ENCODE measurements at regions not wholly inside any gene's neighbourhood (a gene's known extent, or its start where the extent isn't known, plus 50 kb on each side); places are given as distances from the start of the nearest gene placed in this dataset.
"Not testable (repeated sequence)": the region's sequence is repeated elsewhere in the genome, so short reads cannot be mapped to it uniquely, and the experiment has no call there.

DNA sequence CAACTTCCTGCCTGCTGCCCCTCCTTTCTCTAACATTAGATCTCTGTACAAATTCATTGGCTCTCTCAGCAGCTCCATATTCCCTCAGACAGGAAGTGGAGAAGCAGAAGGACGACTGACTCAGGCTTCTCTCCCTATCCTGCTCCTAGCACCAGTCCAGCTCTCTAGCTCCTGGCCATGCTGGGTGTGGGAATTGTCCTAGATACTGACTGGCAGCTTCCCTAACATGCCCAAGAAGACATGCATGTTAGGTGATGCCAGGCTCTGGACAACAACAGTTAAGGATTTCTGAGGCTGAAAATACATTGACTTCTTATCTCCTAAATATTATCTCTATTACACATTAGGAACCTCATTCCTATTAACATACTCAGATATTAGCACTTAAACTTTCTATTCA is 292.9 kb downstream of the IKZF2 start:
- DNase-seq, result no peak

DNA sequence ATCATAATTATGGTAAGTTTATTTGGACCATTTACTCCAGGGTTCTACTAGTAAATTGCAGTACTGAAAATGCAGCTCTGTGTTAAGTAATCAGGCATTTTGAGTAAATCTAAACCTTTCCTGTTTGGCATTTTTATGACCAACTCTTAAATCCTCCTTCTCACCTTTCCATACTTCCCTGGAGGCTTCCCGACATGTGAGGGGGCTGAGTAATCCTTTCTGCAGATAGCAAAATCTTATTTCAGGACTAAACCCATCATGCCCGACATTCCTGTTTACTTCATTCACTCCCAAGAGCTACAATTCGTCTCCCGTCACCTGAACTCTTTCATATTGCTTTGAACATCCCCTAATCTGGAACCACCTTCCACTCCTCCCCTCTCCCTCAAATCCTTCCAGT is 296.6 kb downstream of the IKZF2 start:
- DNase-seq, result no peak

DNA sequence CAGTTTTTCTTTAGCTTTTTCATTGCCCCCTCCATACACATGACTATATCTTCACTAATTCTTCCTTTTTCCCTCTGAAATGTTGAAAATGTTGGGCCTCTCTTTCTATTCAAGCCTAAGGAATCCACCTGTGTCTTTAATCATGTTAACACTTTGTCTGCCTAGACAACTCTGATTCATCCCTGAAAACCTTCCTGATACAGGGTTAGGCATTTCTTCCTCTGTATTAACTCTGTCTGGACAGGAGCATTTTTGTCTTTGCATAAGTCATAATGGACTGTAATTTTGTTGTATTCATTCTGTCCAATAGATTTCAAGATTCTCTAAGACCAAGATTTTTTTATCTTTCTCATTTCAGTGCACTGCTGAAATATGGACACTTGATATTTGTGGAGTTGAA is 297.3 kb downstream of the IKZF2 start:
- no peak for DNase-seq

DNA sequence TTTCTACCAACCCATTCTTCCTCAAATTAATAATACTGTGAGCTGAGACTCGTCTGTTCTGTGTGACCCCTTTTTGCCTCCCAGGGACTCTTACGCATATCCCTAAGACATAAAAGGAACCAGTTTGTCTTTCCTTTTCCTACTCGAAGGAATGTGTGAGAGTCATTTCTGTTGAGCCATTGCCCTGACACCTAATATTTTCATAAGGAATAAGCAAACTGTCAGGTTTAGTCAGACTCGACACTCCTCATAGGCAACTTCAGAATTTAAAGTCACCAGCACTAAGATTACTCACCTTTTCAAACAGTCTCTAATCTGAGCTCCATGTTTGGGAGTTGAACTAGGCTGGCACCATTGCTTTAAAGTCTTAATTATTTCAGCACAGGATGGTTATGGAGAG is 305.5 kb downstream of the IKZF2 start:
- no peak for DNase-seq

DNA sequence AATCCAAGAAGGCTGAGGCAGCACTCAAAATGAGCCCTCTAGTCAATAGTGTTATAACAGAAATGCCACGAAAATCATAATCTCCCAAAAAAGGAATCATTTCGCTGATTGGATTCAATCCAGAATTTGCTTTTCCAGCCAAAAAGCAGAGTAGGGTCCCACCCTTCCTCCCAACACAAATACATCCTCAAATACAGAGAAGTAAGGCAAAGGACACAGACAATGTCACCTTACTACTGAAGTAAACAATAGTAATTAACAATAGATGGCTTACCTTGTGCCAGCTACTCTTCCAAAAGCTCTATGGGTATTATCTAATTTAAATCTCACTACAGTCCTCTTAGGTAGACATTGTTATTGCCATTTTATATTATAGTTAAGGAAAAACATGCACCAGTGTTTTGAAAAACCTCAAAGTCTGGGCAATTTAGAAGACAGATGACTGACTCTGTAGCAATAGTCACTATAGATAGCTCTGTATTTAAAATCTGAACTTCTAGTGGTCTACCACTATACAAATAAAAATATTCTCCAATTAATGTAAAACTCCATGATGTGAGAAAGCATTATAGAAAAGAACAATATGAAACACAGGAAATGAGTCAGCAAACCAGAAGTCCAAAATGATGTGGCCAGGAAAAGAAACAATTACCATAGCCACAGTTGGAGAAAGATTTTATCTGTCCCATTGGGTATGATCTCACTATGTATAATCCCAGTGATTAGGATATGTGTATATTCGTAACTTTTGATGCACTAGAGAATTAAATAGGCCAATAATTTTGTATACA is 305.0 kb upstream of the ERBB4 start:
- no peak for DNase-seq

DNA sequence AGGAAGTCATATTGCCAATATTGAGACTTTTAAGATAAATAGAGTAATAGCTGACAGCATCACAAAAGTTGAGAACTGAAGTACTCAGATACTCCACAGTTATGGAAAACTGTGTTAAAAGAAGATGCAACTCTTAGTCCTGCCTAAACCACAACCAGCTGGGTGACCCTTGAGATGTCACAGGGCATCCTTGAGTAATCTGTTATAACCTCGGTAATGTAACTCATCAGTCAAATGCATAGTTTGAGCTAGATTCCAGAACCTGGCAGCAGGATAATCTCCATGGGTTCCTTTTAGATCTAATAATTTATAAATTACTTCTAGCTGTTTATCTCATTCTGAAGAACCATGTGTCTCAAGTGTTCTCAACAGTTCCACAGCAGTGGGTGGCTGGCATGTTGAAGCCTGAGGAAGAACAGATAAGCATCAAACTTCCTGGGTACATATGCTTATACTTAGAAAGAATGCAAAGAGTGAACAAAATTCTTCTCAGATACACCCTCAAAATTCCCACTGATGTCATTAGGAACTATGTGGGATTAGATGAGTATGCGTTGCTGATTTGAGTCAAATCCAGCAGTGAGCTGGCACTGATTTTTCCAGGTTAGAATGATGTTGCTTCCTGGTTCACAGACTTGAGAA is 304.1 kb upstream of the ERBB4 start:
- DNase-seq, result no peak

DNA sequence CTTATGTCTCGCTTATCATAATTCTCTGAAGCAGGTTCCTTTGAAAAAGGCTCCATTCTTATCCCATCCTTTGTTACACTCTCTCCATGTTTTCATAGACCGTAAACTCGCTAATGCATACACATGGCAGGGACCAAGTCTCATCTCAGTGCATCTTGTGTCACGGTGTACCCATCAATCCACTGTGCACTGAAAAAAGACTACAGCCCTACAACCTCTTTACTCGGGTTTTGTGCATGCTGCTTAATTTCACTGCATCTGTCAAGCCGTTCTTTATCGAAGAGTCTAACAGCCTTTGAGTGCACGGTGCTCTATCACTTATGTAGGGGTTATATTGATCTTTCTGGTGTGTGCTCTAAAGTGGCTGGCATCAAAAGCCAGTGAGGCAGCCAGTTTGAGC is 302.9 kb upstream of the ERBB4 start:
- no peak for DNase-seq

DNA sequence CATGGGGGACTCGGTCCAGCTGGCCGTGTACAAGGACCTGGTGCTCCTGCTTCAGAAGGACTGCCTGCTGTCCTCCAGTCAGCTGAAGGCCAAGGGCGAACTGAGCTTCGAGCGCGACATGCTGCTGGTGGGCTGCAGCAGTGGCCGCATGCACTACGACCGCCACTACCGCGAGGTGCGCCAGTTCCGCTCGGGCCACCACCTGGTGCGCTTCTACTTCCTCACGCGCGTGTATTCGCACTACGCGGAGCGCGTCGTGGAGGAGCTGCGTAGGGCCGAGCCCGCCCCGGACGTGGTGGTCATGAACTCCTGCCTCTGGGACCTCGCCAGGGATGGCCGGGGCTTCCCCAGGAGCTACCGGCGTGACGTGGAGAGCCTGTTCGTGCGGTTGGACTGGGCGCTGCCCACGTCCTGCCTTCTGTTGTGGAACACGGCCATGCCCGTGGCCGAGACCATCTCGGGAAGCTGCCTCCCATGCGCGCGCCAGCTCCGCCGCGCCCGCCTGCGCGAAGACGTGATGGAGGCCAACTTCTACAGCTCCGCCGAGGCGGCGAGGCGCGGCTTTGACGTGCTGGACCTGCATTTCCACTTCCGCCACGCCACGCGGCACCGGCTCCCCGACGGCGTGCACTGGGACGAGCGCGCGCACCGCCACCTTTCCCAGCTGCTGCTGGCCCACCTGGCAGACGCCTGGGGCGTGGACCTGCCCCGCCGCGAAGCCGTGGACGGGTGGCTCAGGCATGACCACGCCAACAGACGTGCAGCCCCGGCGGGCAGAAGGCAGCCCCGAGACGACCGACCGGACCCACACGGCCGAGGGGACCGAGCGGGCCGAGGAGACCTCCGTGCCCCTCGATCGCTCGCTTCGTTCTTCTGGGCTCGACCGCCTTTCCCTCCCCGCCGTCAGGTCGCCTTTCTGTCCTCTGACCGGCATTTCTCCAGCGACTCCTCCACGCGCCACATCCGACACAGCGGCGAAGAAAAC is 293.9 kb upstream of the ERBB4 start:
- no peak for DNase-seq

DNA sequence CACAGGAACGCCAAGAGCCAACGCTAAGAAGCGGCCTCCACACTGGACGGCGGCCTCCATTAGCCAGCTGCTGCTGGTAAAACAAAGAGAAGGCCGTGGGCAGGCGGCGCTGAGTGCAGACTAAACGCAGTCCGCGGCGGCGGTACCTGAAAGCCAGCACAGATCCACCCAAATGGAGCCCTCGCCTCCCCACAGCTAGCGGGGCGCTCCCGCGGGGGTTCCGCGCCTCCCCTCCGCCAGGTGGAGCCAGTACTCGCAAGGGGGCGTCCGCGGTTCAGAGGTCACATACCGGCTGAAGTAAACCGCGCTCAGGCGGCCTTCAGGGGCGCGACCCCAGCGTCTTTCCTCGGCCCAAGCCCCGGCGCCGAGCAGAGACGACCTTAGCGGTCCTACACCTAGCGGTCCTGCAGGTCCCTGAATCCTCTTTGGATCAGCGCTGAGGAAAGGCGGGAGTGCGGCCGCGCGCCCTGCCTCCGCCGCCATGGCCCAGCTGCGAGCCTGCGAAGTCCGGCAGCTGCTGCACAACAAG is 293.1 kb upstream of the ERBB4 start:
- no peak for DNase-seq

DNA sequence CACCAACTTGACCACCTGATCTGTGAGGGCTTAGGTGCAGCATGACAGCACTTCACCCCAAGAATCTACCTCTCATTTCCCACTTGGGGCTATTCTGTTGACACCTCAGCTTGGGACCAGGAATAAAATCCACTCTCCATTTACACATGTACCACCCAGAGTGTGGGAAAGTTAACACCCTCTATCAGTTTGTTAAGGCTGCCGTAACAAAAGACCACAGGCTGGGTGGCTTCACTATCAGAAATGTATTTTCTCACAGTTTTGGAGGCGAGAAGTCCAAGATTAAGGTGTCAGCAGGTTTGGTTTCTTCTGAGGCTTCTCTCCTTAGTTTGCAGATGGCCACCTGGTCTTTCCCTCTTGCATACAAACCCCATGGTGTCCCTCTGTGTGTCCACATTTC is 277.7 kb upstream of the ERBB4 start:
- no peak for DNase-seq

DNA sequence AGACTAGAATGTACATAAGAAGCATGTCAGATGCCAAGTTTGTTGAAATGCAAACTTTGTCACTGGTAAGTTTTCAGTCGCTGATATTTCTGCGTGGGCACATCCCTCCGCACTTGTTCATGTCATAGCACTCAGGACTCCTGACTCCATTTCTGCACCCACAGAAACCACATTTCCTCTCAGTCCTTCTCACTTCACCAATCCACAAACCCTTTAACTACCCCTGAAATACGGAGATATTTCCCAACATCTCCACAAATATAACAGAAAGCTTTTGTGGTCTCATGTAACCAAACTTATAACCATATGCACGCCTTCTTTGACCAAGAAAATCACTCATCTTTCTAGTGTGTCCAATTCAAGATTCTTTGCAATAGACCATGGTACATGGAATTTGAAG is 276.9 kb upstream of the ERBB4 start:
- DNase-seq, result peak; percentile 6

DNA sequence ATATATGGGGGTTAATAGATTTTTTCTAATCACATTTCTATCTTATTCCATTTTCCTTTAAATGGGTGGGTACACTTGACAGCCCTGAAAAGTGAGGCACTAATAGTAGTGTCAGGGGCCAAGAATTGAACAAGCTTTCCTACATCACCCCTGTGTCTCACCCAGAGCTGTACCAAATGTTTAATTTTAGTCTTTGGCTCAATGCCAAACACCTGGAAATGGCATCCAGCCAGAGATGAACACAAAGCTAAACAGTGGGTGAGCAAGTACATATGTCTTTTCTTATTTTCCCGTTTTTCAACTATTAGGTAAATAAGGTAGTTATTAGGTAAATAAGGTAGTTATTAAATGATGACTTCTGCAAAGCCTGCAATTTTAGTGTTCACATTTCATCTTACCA is 276.3 kb upstream of the ERBB4 start:
- no peak for DNase-seq

DNA sequence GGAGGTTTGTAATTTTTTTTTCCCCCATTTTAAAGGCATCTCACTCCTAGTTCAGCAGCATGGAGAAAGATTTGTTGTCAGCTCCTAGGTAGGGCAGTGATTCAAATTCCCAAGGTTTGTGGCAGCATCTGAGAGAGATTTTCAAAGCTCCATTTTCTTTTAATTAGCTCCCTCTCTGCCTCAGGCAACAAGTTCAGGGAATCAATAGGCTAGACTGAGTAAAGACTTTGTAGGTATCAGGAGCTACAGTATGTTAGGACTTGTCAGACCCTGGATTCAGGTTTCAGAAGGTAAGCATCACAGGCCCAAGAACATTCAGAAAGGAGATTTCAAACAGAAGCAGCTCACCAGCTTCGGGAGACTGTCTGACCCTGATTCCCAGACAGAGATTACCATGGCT is 273.3 kb upstream of the ERBB4 start:
- DNase-seq, result no peak

DNA sequence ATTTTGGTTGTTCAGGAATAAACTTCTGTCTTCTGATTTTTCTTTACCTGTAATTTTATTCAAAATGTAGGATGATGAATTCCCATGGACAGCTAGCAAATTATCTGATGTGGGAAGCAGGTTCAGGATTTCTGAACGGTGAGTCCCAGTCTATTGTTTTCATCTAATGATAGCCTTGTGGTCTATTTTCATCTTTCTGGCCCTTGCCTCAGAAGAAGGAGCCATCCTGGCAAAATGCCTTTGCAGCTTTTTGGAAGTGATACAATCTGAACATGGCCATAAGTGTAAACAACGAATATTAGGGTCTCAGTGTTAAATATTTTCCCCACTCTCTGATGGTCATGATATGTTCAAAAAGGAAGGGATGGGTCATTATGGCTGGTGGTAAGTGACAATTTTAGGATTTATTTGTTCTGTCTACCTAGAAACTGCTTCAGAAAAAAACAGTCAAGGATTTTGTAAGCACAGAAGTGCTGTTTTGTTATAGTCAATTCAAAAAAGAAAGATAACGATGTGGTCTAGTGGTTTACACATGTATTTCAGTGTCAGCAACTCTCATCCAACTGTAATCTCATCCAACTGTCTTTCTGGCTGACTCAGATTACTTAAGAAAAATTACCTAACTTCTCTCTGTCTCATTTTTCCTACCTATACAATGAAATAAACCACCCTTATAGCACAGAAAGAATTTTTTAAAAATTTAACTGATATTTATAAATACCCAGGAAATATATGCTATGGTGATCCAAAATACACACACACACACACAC is 272.6 kb upstream of the ERBB4 start:
- DNase-seq, result no peak

DNA sequence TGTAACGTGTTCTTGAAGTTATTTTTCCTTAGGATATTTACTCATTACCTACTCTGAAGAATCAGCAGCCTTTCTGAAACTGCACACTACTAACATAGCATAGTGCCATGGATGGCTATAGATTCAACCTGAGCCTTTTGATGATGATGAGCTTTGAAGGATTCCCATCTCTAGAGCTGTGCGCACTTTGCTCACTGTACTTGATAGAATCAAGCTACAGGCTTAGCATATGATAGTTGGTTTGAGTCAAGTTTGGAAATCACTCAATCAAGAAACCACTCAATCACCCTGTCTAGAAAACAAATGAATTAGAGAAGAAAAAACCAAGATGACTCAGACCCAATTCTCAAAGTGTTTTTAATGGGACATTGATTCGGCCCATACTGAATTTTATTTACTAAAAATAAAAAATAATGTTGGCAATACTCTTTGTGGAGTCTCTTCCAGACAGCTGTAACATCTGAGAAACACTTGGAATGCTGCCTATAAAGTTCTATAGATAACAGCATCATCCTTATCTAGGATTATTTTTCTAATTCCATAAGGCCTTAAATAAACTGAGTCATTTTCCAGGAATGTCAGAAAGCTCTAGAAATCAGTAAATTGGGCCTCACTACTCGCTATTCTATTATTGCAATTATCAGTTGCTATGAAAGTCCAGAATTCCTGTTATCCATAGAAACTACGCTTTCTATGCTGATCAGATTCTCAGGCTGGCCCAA is 259.0 kb upstream of the ERBB4 start:
- no peak for DNase-seq

DNA sequence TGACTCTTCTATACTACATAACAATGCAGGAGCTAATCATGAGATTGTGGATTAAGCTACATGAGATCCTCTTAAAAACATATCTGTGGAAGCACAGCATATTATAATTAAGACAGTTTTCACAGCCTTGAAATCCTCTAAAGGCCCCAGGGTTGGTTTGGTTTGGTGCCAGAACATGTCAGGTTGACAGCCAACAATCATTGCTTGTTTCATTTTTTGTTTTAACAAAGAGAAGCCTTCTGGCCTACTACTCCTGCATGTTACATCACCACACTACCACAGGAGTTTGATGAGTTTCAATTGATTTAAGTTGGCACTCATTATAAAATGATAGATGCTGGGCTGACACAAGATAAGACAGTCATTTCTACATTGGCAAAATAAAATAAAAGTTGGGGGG is 255.9 kb upstream of the ERBB4 start:
- no peak for DNase-seq

DNA sequence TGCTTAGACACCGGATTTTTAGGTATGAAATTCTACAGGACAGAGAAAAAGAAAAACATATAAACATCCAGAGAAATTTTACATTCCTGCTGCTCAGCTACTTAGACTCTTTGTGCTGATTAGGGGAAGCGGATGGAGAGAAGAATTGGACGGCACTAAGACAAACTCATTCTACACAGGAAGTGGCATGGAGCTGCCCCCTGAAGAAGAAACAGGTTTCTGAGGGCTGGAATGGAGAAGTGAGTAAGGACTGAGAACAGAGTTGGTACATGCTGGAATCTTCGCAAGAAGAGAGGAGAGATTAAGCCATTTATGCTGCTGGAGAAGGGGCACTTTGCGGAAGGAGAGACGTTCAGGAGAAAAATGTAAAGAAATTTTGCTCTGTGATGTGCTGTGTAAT is 253.0 kb upstream of the ERBB4 start:
- DNase-seq, result no peak

DNA sequence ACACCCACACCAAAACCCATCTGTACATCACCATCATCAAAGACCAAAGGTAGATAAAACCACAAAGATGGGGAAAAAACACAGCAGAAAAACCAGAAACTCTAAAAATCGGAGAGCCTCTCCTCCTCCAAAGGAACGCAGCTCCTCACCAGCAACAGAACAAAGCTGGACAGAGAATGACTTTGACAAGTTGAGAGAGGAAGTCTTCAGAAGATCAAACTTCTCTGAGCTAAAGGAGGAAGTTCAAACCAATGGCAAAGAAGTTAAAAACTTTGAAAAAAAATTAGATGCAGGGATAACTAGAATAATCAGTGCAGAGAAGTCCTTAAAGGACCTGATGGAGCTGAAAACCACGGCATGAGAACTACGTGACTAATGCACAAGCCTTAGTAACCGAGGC is 247.5 kb upstream of the ERBB4 start:
- DNase-seq, result not testable (repeated sequence)

DNA sequence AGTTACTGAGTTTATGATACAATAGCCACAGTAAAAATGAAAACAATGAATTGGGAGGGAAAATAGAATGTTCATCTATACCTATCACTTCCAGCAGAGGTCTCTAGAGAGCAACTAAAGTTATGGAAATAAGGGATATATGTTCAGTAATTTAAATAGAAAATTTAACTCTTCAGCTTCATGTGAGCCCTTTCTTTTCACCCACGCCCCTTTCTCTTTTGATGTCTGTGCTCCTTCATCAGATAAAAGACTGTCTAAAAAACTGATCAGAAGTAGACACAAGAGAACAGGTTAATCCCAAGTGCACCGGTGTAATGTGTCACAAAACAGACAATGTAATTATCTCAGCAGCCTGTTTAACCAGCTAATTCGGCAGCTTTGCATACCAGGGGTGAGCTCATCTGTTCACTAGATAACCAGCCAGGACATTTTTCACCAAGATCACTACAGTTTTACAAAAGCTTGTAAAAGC is 238.5 kb upstream of the ERBB4 start:
- DNase-seq, result peak; percentile 37

DNA sequence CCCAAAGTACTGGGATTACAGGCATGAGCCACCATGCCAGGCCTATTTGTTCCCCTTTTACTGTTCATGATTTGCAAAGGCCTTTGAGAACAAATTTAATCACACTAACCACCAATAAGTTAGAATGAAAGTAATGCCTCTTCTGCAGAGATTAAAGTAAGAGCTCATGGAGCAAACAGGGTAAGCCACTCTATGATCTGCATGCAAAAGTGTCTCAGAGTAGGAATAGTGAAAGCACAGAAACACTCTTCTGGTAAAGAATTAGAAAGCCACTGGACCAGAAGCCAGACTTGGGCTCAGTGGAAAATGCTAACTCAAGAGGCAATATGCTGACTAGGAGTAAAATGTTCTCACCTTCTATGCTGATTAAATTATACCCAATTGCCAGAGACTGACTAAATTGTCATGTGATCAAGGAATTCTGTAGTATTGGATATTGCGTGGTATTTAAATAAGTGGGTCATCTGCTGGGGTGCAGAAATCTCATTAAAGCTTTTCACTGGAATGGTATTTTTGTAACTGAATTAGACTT is 235.3 kb upstream of the ERBB4 start:
- no peak for DNase-seq

DNA sequence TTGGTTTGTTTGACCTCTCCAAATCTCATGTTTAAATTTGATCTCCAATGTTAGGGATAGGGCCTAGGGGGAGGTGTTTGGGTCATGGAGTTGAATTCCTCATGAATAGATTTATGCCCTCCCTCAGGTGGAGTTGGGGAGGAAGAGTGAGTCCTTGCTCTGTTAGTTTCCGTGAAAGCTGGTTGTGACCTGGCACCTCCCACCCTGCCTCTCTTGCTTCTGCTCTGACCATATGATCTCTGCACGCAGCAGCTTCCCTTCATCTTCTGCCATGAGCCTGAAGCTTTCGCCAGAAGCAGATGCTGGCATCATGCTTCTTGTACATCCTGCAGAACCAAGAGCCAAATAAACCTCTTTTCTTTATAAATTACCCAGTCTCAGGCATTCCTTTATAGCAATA is 231.6 kb upstream of the ERBB4 start:
- no peak for DNase-seq

All from CD4-positive, alpha-beta T cell treated with Interleukin-10 for 1 hour (primary cell).